Activated naive CD8-positive, alpha-beta T cell treated with anti-CD3 and anti-CD28 coated beads for 36 hours (primary cell): ENCODE measurements at regions not wholly inside any gene's neighbourhood (a gene's known extent, or its start where the extent isn't known, plus 50 kb on each side); places are given as distances from the start of the nearest gene placed in this dataset.

ENCODE experiments used
- DNase-seq: peaks from one replicate; pipeline ENCODE4 v3.0.0; 2021
- H3K27ac Mint-ChIP-seq: one replicate; pipeline ENCODE4 v1.8.0; 2022; ENCODE audit warnings: mild to moderate bottlenecking, moderate library complexity, mixed read lengths
- H3K27me3 Mint-ChIP-seq: one replicate; pipeline ENCODE4 v1.8.0; 2022; ENCODE audit warnings: mild to moderate bottlenecking, mixed read lengths
- H3K36me3 Mint-ChIP-seq: one replicate; pipeline ENCODE4 v1.8.0; 2021; ENCODE audit warnings: mild to moderate bottlenecking, mixed read lengths
- H3K4me1 Mint-ChIP-seq: one replicate; pipeline ENCODE4 v1.8.0; 2021; ENCODE audit warnings: mixed read lengths
- H3K4me3 Mint-ChIP-seq: one replicate; pipeline ENCODE4 v1.8.0; 2022; ENCODE audit warnings: mild to moderate bottlenecking, moderate library complexity, mixed read lengths
- H3K9me3 Mint-ChIP-seq: one replicate; pipeline ENCODE4 v1.8.0; 2022; ENCODE audit warnings: mixed read lengths

DNA sequence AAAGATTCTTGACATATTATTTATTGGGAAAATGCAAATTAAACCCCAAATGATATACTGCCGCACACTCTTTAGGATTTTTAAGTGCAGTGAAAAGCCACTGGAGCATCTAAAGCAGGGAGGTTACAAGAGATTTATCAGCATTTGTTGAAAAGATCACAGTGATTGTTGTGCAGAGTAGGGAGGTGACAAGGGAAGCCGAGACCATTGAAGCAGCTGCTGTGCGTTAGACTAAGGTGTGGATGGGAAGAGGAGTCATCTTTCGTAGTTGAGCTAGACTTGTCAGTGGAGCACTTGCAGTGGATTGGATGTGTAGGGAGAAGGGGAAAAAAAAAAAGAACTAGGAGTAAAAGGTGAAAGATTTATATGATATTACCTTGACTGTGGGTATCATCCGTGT, 854.6 kb downstream of the NTRK3 start:
- DNase-seq, result no peak
- peaks cover 1% of the 10 kb centered on the region for H3K9me3 Mint-ChIP-seq
- H3K4me3 Mint-ChIP-seq, result no peak overlapping the region
- H3K36me3 Mint-ChIP-seq, result no peaks in the 10 kb centered on the region
- no peak overlapping the region for H3K27ac Mint-ChIP-seq
- H3K27me3 Mint-ChIP-seq, result no peaks in the 10 kb centered on the region
- H3K4me1 Mint-ChIP-seq, result no peaks in the 10 kb centered on the region

DNA sequence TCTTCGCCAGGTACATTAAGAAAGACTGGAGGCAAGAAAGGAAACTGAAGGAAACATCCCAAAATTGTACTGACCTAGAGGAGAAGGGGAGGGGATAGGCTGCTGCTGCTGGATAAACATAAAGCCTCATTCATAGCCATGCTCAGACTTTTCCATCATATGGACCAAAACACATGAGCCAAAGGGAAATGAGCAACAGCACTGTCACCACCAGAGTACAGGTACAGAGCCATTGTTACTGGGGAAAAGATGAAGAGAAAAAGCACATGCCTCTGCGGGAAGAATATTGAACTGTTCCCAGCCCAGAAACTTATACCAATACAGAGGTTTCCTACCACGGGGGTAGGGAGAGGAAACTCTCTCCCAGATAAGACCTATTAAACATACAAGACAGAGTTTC, 861.9 kb downstream of the NTRK3 start:
- H3K27me3 Mint-ChIP-seq, result no peaks in the 10 kb centered on the region
- H3K36me3 Mint-ChIP-seq, result no peaks in the 10 kb centered on the region
- H3K4me3 Mint-ChIP-seq, result no peak overlapping the region
- H3K9me3 Mint-ChIP-seq, result peaks cover 9% of the 10 kb centered on the region
- H3K4me1 Mint-ChIP-seq, result no peaks in the 10 kb centered on the region
- no peak for DNase-seq
- no peak overlapping the region for H3K27ac Mint-ChIP-seq

DNA sequence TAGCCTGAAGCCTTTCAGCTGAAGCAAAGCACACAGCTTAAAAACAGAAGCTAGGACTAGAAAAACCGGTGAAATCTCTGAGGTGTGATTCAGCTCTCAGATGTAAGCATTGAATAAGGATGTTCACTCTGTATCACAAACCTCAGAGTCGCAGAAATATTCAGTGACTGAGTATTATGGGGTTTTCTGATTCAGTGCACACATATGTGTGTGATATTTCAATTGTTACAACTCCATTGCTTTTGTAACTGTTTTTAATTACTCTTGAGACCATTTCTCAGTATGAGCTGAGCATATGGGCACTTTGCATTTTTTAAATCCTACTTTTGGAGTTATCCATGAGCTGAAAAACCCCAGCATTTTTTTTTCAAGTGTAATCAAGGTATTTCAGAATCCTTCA, 868.8 kb downstream of the NTRK3 start:
- no peaks in the 10 kb centered on the region for H3K9me3 Mint-ChIP-seq

DNA sequence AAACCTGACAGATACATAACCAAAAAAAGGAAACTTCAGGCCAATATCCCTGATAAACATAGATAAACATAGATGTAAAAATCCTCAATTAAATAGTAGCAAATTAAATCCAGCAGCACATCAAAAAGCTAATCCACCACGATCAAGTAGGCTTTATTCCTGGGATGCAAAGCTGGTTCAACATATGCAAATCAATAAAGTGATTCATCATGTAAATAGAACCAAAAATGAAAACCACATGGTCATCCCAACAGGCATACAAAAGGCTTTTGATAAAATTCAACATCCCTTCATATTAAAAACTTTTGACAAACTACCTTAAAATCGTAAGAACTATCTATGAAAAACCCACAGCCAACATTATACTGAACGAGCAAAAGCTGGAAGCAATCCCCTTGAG, 882.2 kb downstream of the NTRK3 start:
- Mint-ChIP-seq H3K36me3 (no peaks in the 10 kb centered on the region), H3K4me1 (no peaks in the 10 kb centered on the region), H3K4me3 (no peak overlapping the region), H3K27me3 (peaks cover 15% of the 10 kb centered on the region), H3K27ac (no peak overlapping the region), H3K9me3 (peaks cover 10% of the 10 kb centered on the region)
- DNase-seq, result no peak

More for the DNA sequence above, 868.8 kb downstream of the NTRK3 start:
- Mint-ChIP-seq H3K27me3 (no peaks in the 10 kb centered on the region), H3K4me3 (no peak overlapping the region), H3K36me3 (no peaks in the 10 kb centered on the region), H3K27ac (no peak overlapping the region), H3K4me1 (no peaks in the 10 kb centered on the region)
- DNase-seq, result no peak

DNA sequence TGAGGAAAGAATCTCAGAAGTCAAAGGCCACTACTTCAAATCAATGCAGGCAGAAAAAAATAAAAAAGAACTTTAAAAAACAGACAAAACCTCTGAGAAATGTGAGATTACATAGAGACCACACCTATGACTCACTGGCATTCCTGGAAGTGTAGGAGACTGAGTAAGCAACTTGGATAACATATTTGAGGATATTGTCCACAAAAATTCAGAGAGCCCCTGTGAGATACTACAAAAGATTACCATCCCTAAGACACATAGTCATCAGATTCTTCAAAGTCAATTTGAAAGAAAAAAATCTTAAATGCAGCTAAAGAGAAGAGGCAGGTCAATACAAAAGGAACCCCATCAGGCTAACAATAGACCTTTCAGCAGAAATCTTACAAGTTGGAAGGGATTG, 887.3 kb downstream of the NTRK3 start:
- peaks cover 4% of the 10 kb centered on the region for H3K9me3 Mint-ChIP-seq
- H3K4me3 Mint-ChIP-seq, result no peak overlapping the region
- no peak overlapping the region for H3K27ac Mint-ChIP-seq
- H3K27me3 Mint-ChIP-seq, result peaks cover 20% of the 10 kb centered on the region
- no peaks in the 10 kb centered on the region for H3K36me3 Mint-ChIP-seq
- H3K4me1 Mint-ChIP-seq, result no peaks in the 10 kb centered on the region
- DNase-seq, result no peak

DNA sequence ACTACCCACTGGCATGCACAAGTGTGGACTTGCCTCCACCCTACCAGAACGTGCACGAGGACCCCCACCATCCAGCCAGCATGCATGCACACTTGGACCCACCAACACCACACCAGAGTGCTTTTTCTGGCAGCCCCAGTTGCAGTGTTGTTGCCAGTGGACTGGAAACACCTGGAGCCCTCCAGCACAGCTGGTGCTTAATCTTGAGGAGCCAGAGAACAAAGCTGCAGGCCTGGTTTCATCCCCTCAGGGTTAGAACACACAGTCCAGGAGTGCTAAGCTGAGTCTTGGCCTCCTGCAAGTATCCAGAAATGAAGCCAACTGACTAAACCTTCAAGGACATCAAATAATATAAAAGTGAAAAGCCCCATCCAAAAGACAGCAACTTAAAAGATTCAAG, 888.0 kb downstream of the NTRK3 start:
- Mint-ChIP-seq H3K27me3 (peaks cover 15% of the 10 kb centered on the region), H3K4me1 (no peaks in the 10 kb centered on the region), H3K36me3 (no peaks in the 10 kb centered on the region), H3K4me3 (no peak overlapping the region), H3K9me3 (peaks cover 4% of the 10 kb centered on the region), H3K27ac (no peak overlapping the region)
- no peak for DNase-seq

DNA sequence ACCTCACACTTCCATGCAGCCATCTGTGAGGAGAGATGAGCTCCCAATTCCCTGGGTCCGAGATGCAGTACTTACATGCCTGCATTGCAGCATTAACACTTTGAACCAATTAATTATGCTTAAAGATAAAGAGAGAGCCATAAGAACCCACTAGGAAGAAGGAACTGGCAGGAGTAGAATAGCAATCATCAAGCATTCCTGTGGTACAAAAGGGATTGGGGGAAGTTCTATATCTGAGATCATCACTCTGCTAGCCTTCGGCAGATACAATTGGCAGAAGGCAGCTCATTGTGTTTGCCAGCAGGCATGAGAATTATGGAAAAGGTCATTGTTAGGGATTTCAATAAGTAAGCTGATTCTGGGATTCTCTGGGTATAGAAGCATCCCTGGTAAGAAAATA, 891.4 kb downstream of the NTRK3 start:
- DNase-seq, result no peak
- no peak overlapping the region for H3K27ac Mint-ChIP-seq
- H3K4me1 Mint-ChIP-seq, result no peaks in the 10 kb centered on the region
- H3K9me3 Mint-ChIP-seq, result peaks cover 4% of the 10 kb centered on the region
- peaks cover 9% of the 10 kb centered on the region for H3K27me3 Mint-ChIP-seq
- H3K4me3 Mint-ChIP-seq, result no peak overlapping the region
- no peaks in the 10 kb centered on the region for H3K36me3 Mint-ChIP-seq

DNA sequence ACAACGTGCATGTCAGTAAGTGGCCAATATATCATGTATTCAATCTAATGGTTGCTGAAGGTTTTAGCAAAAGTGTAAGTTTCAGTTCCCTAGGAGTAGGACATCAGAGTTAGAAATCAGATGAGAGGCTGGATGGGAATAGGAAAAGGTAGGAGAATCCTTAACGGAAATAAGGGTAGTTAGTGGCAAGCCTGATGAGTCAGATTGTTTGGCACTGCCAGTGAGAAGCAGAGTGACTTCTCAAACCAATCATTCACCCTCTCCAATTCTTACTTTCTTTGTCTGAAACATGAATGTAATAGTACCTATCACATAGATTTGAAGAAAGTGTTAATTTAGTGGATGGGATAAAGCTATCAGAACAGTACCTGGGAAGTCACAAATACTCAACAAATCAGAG, 894.0 kb downstream of the NTRK3 start:
- H3K27ac Mint-ChIP-seq, result no peak overlapping the region
- no peak for DNase-seq
- H3K27me3 Mint-ChIP-seq, result peaks cover 9% of the 10 kb centered on the region
- H3K9me3 Mint-ChIP-seq, result no peaks in the 10 kb centered on the region
- no peaks in the 10 kb centered on the region for H3K4me1 Mint-ChIP-seq
- no peak overlapping the region for H3K4me3 Mint-ChIP-seq
- H3K36me3 Mint-ChIP-seq, result no peaks in the 10 kb centered on the region

DNA sequence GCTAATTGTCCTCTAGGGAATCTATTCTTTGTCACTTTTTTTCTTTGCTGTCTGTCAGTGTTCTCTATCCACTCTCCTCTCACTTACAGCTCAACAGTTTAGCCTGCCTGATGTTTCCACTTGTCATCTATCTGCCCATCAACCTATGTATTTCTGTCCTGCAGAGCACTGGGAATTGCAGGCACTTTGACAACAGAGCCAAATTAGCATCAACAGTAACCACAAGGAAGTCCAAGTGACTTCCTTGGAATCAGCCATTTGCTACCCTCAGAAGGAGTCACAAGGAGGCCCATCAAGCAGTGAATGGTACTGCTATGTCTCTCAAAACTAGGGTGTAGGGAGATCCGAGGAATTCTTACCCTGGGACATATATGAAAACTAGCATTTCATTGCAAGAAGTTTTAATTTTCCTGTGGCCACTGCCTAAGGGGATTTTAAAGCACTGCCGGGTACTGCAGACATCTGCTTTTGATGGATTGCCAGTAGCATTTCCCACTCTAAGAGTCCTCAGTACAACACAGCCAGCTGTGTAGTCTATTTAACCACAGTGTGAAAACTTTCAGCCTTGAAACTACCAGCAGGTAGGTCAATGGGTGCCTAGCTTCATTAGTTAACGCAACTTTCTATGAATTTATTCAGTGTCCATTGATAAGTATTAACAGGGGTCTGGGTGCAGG, 898.8 kb downstream of the NTRK3 start:
- no peaks in the 10 kb centered on the region for H3K27me3 Mint-ChIP-seq
- no peaks in the 10 kb centered on the region for H3K36me3 Mint-ChIP-seq
- H3K27ac Mint-ChIP-seq, result no peak overlapping the region
- no peaks in the 10 kb centered on the region for H3K4me1 Mint-ChIP-seq
- H3K4me3 Mint-ChIP-seq, result no peak overlapping the region
- DNase-seq, result no peak
- no peaks in the 10 kb centered on the region for H3K9me3 Mint-ChIP-seq

DNA sequence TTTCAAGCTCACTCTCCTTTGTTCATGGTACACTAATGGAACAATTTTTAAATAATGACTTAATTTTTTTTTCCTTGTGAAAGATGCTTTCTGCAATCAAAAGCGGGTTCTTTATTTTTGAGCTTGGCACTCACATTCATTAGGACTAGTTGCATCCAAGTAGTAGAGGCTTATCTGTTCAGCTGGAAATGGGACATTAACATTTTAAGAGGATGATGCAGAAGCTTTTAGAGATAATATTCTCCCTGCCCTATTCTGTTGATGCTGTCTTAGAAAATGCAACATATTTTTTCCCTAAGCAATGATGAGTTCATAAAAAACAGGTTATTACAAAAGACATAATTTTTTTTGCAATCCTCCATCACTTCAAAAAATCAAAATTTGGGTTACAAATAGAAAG, 900.6 kb downstream of the NTRK3 start:
- no peak overlapping the region for H3K27ac Mint-ChIP-seq
- H3K36me3 Mint-ChIP-seq, result no peaks in the 10 kb centered on the region
- H3K4me1 Mint-ChIP-seq, result no peaks in the 10 kb centered on the region
- H3K4me3 Mint-ChIP-seq, result no peak overlapping the region
- H3K9me3 Mint-ChIP-seq, result no peaks in the 10 kb centered on the region
- no peaks in the 10 kb centered on the region for H3K27me3 Mint-ChIP-seq
- no peak for DNase-seq

DNA sequence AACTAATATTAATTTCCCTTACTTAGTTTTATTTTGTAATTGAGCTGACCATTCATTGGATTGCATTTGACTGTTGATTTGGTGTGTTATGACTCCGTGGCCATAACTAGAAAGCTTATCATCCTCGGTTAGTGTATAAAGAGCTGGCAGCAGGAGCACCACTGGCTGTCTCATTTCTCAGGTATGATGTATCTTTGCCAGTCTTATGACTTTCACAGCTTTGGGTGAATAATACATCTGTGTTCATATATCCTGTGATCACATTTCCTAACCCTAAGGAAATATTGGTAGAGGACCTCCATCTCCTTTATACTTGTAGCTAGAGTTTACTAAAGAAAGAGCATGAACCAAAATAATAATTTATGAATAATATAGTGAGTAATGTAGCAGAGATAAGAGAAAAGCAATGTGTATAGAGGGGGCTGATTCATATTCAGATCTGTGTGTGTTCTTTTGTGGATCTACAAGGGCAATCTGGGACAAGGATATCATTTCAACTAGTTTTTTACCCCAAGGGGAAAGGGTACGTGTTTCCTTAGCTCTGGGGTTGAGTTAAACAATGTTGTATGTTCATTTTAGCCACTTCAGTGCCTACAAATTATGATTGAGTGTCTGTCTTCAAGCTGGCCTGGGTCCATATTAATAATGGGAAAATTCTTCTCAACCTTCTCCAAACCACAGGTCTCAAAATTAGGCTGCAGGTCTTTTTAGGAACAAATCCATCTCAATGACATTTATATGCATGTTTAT, 901.7 kb downstream of the NTRK3 start:
- Mint-ChIP-seq H3K27me3 (peaks cover 4% of the 10 kb centered on the region), H3K4me3 (no peak overlapping the region), H3K36me3 (no peaks in the 10 kb centered on the region), H3K9me3 (no peaks in the 10 kb centered on the region), H3K27ac (no peak overlapping the region), H3K4me1 (no peaks in the 10 kb centered on the region)
- DNase-seq, result no peak

DNA sequence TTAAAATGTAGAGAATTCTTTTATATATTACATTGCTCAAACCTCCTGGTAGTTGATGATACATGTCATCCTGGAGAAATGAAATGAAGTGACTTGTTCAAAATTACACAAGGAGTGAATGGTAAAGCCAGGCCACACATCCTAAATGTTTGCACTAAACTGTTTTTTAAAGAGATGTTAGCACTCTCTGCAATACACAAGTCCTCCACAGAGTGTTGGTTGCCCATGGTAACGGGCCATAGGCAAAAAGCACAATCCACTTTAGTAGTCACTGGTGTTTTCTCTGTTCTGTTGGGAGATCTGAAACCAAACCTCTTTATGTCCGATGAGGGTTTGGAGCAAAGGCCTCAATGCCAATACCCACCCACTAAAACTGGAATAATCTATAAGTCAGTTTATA, 907.4 kb downstream of the NTRK3 start:
- Mint-ChIP-seq H3K4me1 (no peaks in the 10 kb centered on the region), H3K4me3 (no peak overlapping the region), H3K27me3 (peaks cover 4% of the 10 kb centered on the region), H3K27ac (no peak overlapping the region), H3K9me3 (no peaks in the 10 kb centered on the region), H3K36me3 (no peaks in the 10 kb centered on the region)
- no peak for DNase-seq

DNA sequence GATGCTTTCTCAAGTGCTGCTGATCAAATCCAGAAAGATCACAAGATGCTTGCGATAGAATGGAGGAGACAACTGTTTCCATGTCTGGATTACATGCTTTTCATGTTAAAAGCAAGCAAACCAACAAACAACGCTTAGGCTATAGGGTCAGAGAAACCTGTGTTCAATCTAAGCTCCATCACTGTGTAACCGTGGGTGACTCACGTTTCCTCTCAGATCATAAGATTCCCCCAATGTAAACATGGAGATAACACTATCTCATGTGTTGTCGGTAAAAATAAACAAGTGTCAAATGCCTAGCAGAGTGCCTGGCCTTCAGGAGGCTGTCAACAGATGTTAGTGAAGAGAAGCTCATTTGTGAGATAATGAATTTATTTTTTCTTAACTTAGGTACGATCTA, 907.8 kb downstream of the NTRK3 start:
- Mint-ChIP-seq H3K36me3 (no peaks in the 10 kb centered on the region), H3K4me1 (no peaks in the 10 kb centered on the region), H3K4me3 (no peak overlapping the region), H3K27me3 (peaks cover 4% of the 10 kb centered on the region), H3K27ac (no peak overlapping the region), H3K9me3 (no peaks in the 10 kb centered on the region)
- DNase-seq, result no peak

DNA sequence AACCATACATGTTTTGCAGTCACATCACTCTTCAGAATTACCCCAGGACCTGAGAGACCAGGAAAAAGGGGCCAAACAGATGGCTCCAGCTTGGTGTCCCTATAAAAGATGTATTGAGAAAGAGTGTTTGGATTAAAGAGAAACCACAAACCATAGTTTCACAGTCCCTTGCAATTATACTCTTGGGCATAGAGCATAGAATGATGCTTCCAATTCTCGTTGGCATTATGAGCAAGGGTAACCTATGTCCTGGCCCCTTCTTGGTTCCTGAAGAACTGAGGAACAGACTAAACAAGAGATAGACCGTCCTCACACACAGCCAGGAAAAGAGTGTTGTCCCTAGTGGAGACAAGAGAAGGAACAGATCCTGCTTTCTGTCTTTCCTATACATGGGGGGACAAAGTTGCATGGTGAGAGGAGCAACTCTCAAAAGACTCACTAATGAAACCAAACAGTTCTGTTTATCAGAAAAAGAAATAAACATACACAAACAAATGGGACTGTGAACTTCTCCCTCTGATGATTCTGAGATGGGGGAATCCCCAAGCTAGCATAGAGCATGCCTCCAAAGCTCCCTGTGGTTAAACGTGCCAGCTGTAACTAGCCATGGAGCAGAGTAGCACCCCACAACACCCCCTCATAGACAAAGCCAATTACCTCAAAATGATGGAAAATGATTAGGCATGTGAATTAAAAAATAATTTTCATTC, 908.6 kb downstream of the NTRK3 start:
- no peaks in the 10 kb centered on the region for H3K4me1 Mint-ChIP-seq
- H3K27me3 Mint-ChIP-seq, result peaks cover 4% of the 10 kb centered on the region

DNA sequence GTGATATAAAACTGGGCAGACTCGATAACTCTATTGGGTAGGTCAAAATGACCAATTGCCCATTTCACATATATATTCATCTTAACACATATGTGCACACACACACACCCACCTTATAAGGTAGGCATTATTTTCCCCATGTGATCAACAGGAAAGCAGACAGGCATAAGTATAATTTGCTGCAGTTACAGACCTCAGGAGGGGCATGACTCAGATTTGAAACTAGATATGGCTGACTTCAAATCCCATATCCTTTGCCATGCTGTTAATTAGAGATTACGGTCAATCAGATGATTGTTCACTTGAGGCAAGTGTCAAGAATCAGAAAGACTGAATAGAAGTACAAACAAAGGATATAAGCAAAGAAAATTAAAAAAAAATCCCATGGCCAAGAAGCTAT, 910.6 kb downstream of the NTRK3 start:
- H3K27ac Mint-ChIP-seq, result no peak overlapping the region
- H3K4me3 Mint-ChIP-seq, result no peak overlapping the region
- H3K36me3 Mint-ChIP-seq, result no peaks in the 10 kb centered on the region
- H3K27me3 Mint-ChIP-seq, result peaks cover 4% of the 10 kb centered on the region
- DNase-seq, result no peak
- H3K9me3 Mint-ChIP-seq, result no peaks in the 10 kb centered on the region
- no peaks in the 10 kb centered on the region for H3K4me1 Mint-ChIP-seq

More for the DNA sequence above, 908.6 kb downstream of the NTRK3 start:
- no peaks in the 10 kb centered on the region for H3K9me3 Mint-ChIP-seq
- H3K36me3 Mint-ChIP-seq, result no peaks in the 10 kb centered on the region
- H3K4me3 Mint-ChIP-seq, result no peak overlapping the region
- no peak overlapping the region for H3K27ac Mint-ChIP-seq
- no peak for DNase-seq

DNA sequence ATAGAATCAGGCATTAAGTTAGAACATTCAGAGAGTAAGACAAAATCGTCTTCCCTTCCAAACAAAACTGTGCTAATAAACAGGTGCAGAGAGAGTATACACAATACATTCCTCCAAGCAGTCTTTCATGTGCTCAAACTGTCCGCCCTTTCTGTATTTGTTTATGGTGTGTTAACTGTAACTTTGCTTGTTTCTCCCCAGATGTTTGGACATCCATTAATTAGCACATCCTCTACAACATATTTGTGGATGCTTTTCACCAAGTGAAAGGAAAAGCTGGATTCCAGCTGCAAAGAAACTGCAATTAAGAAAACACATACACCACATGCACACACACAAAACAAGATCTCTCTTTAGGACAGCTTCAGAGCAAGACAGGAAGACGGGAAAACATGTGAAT, 912.6 kb downstream of the NTRK3 start:
- H3K4me1 Mint-ChIP-seq, result no peaks in the 10 kb centered on the region
- no peak for DNase-seq

More for the DNA sequence above, 912.6 kb downstream of the NTRK3 start:
- Mint-ChIP-seq H3K36me3 (no peaks in the 10 kb centered on the region), H3K27me3 (no peaks in the 10 kb centered on the region), H3K27ac (no peak overlapping the region), H3K9me3 (no peaks in the 10 kb centered on the region), H3K4me3 (no peak overlapping the region)
